ENCODE measurements at regions not wholly inside any gene's neighbourhood (a gene's known extent, or its start where the extent isn't known, plus 50 kb on each side); places are given as distances from the start of the nearest gene placed in this dataset.

- TF ChIP-seq ETS1 (conservative IDR thresholded peaks at IDR 0.05; ENCODE audit: control insufficient read depth, low read depth, low read length) (no peak), TFE3 (CRISPR knock-in tag; IDR thresholded peaks at IDR 0.05) (no peak)
Measured at GRCh38 chr9:14515571-14516198, 177.5 kb downstream of the ZDHHC21 start (continued).

GRCh38 chr9:14515049-14515448 is 178.2 kb downstream of the ZDHHC21 start:
- Histone ChIP-seq H4K20me1 (replicated peaks; ENCODE audit: control insufficient read depth, insufficient read depth, low read length) (no peaks in the 10 kb centered on the region), H3K9me3 (replicated peaks; ENCODE audit: control insufficient read depth, insufficient read depth, low read depth, low read length) (no peaks in the 10 kb centered on the region), H3K4me2 (ENCODE audit: insufficient read depth, low read length) (peak overlapping the region; percentile 47), H3K27me3 (ENCODE audit: control insufficient read depth in 2 of 2, insufficient read depth in 2 of 2, low read length in 2 of 2) (no peaks in the 10 kb centered on the region), H3K9ac (ENCODE audit: insufficient read depth in 1 of 2, low read depth in 2 of 2, low read length in 2 of 2) (0 out of 4 replicates have a peak overlapping the region, but pooled peaks of 1 of the 2 experiments have one; percentile 40), H3K9me1 (ENCODE audit: control insufficient read depth, insufficient read depth, low read length) (no peaks in the 10 kb centered on the region), H3K79me2 (ENCODE audit: control insufficient read depth, insufficient read depth, low read length) (peaks cover 4% of the 10 kb centered on the region; the same call in 1 of the 3 replicates), H2AFZ (ENCODE audit: low read depth, low read length) (peak overlapping the region; percentile 96), H3K27ac (ENCODE audit: extremely low read depth, low read depth, low read length) (peak overlapping the region; percentile 69; the same call in 2 of the 3 replicates), H3K36me3 (ENCODE audit: control insufficient read depth, insufficient read depth, low read length) (no peaks in the 10 kb centered on the region; the same call in 2 of the 3 replicates), H3K4me1 (replicated peaks in 1 of 2; ENCODE audit: control insufficient read depth in 2 of 2, insufficient read depth in 2 of 2, low read length in 2 of 2) (peaks cover 11 to 49% of the 10 kb centered on the region in 2 experiments), H3K4me3 (no peak overlapping the region)
- CTCF ChIA-PET (ENCODE audit: low intra/inter-chr PET ratio): no interaction called here
- intact Hi-C loops (cut with micrococcal nuclease) (no loop called here), in situ Hi-C loops (cut with MboI) (no loop called here)
- DNase-seq (ENCODE audit: extremely low read depth in 1 of 4, low spot score in 3 of 4) (no peak), ATAC-seq (peak; percentile 21), FAIRE-seq (peak; percentile 74)
- POLR2A ChIA-PET: interaction anchor here (2.1 kb wide), 1 partner anchor 11 kb away, joined by 7 read pairs; no protein-coding TSS in a partner anchor
- WGBS (ENCODE audit: insufficient coverage, low coverage, missing lambda C conversion rate): 16% methylated on average over 4 of the region's 4 CpGs
- BruUV-seq (replicated peaks): no TSS peak
- TF ChIP-seq BRD9 (IDR thresholded peaks at IDR 0.05; ENCODE audit: low read depth, partially characterized antibody) (peak; percentile 64), SPI1 (IDR thresholded peaks at IDR 0.05; ENCODE audit: borderline replicate concordance, low read depth, low read length) (0 out of 2 replicates have a peak, but pooled peaks have one; percentile 65), NBN (IDR thresholded peaks at IDR 0.05; ENCODE audit: low read depth) (0 out of 2 replicates have a peak, but pooled peaks have one; percentile 45), PHF21A (IDR thresholded peaks at IDR 0.05; ENCODE audit: borderline replicate concordance, low read depth) (no peak), COPS2 (conservative IDR thresholded peaks at IDR 0.05) (no peak), KAT8 (IDR thresholded peaks at IDR 0.05; ENCODE audit: low read depth) (no peak), NR2C1 (IDR thresholded peaks at IDR 0.05) (no peak), NR2C1 (tag; IDR thresholded peaks at IDR 0.05) (no peak), SMARCE1 (IDR thresholded peaks at IDR 0.05) (peak; percentile 42; the same call in 1 of the 2 replicates), BCOR (IDR thresholded peaks at IDR 0.05) (0 out of 2 replicates have a peak, but pooled peaks have one; percentile 31), DNMT1 (IDR thresholded peaks at IDR 0.05) (no peak)

All from K562 (cell line).